IPS-18a (cell line): ENCODE measurements at regions not wholly inside any gene's neighbourhood (a gene's known extent, or its start where the extent isn't known, plus 50 kb on each side); places are given as distances from the start of the nearest gene placed in this dataset.
"Not testable (repeated sequence)": the region's sequence is repeated elsewhere in the genome, so short reads cannot be mapped to it uniquely, and the experiment has no call there.

Source experiments
- H3K27ac ChIP-seq: one replicate; pipeline ENCODE4 v1.5.1; 2013; ENCODE audit warnings: low read length
- H3K27me3 ChIP-seq: one replicate; pipeline ENCODE4 v1.6.1; 2013; ENCODE audit warnings: mild to moderate bottlenecking, low read length; ENCODE audit not compliant: control insufficient read depth, insufficient read depth
- H3K36me3 ChIP-seq: one replicate; pipeline ENCODE4 v1.6.1; 2013; ENCODE audit warnings: low read depth, low read length; ENCODE audit not compliant: control insufficient read depth
- H3K4me1 ChIP-seq: one replicate; pipeline ENCODE4 v1.6.1; 2013; ENCODE audit warnings: low read depth, low read length; ENCODE audit not compliant: control insufficient read depth
- H3K4me3 ChIP-seq: one replicate; pipeline ENCODE4 v1.5.1; 2013; ENCODE audit warnings: low read length
- H3K9ac ChIP-seq: one replicate; pipeline ENCODE4 v1.6.1; 2013; ENCODE audit warnings: mild to moderate bottlenecking, low read length, moderate library complexity
- H3K9me3 ChIP-seq: one replicate; pipeline ENCODE4 v1.6.1; 2013; ENCODE audit warnings: low read depth, low read length; ENCODE audit not compliant: control insufficient read depth

GRCh38 chr4:13678186-13678924 lies 50.8 kb upstream of the BOD1L1 start:
- H3K27ac ChIP-seq: no peak overlapping the region
- no peaks in the 10 kb centered on the region for H3K4me1 ChIP-seq
- no peak overlapping the region for H3K4me3 ChIP-seq
- no peaks in the 10 kb centered on the region for H3K9me3 ChIP-seq
- no peak overlapping the region for H3K9ac ChIP-seq
- no peaks in the 10 kb centered on the region for H3K27me3 ChIP-seq
- H3K36me3 ChIP-seq: no peaks in the 10 kb centered on the region

- H3K36me3 ChIP-seq: no peaks in the 10 kb centered on the region
- H3K4me3 ChIP-seq: no peak overlapping the region
- peaks cover under 1% of the 10 kb centered on the region for H3K9me3 ChIP-seq
- no peaks in the 10 kb centered on the region for H3K27me3 ChIP-seq
- no peaks in the 10 kb centered on the region for H3K4me1 ChIP-seq
- H3K27ac ChIP-seq: no peak overlapping the region
- H3K9ac ChIP-seq: no peak overlapping the region
Measured at GRCh38 chr4:13681570-13681969, 54.0 kb upstream of the BOD1L1 start.

- Histone ChIP-seq H3K9ac (no peak overlapping the region), H3K27ac (no peak overlapping the region), H3K9me3 (no peaks in the 10 kb centered on the region), H3K4me1 (no peaks in the 10 kb centered on the region), H3K27me3 (no peaks in the 10 kb centered on the region), H3K4me3 (no peak overlapping the region), H3K36me3 (no peaks in the 10 kb centered on the region)
Measured at GRCh38 chr4:13694256-13694655, 66.7 kb upstream of the BOD1L1 start.

- H3K27ac ChIP-seq: no peak overlapping the region
- no peaks in the 10 kb centered on the region for H3K36me3 ChIP-seq
- H3K4me1 ChIP-seq: no peaks in the 10 kb centered on the region
- no peaks in the 10 kb centered on the region for H3K9me3 ChIP-seq
- H3K27me3 ChIP-seq: no peaks in the 10 kb centered on the region
- no peak overlapping the region for H3K4me3 ChIP-seq
- H3K9ac ChIP-seq: no peak overlapping the region
Measured at GRCh38 chr4:13698296-13698695, 70.8 kb upstream of the BOD1L1 start.

- no peaks in the 10 kb centered on the region for H3K9me3 ChIP-seq
- no peak overlapping the region for H3K9ac ChIP-seq
- H3K36me3 ChIP-seq: no peaks in the 10 kb centered on the region
- no peaks in the 10 kb centered on the region for H3K4me1 ChIP-seq
- no peaks in the 10 kb centered on the region for H3K27me3 ChIP-seq
- H3K27ac ChIP-seq: no peak overlapping the region
- no peak overlapping the region for H3K4me3 ChIP-seq
Measured at GRCh38 chr4:13700021-13700857, 72.7 kb upstream of the BOD1L1 start.

- not testable (repeated sequence) for H3K9ac ChIP-seq, H3K36me3 ChIP-seq, H3K4me1 ChIP-seq, H3K27me3 ChIP-seq, H3K4me3 ChIP-seq, H3K27ac ChIP-seq, H3K9me3 ChIP-seq
Measured at GRCh38 chr4:13700858-13701140, 73.3 kb upstream of the BOD1L1 start.

- Histone ChIP-seq H3K9me3 (no peaks in the 10 kb centered on the region), H3K4me1 (no peaks in the 10 kb centered on the region), H3K27ac (no peak overlapping the region), H3K9ac (no peak overlapping the region), H3K36me3 (no peaks in the 10 kb centered on the region), H3K4me3 (no peak overlapping the region), H3K27me3 (no peaks in the 10 kb centered on the region)
Measured at GRCh38 chr4:13701937-13702446, 74.5 kb upstream of the BOD1L1 start.

- Histone ChIP-seq H3K9me3 (no peaks in the 10 kb centered on the region), H3K4me3 (no peak overlapping the region), H3K9ac (no peak overlapping the region), H3K27me3 (no peaks in the 10 kb centered on the region), H3K27ac (no peak overlapping the region), H3K36me3 (no peaks in the 10 kb centered on the region), H3K4me1 (no peaks in the 10 kb centered on the region)
Measured at GRCh38 chr4:13703096-13703495, 75.6 kb upstream of the BOD1L1 start.

- H3K27me3 ChIP-seq: no peaks in the 10 kb centered on the region
- H3K4me3 ChIP-seq: no peak overlapping the region
- no peaks in the 10 kb centered on the region for H3K9me3 ChIP-seq
- no peaks in the 10 kb centered on the region for H3K36me3 ChIP-seq
- no peak overlapping the region for H3K27ac ChIP-seq
- no peak overlapping the region for H3K9ac ChIP-seq
- H3K4me1 ChIP-seq: no peaks in the 10 kb centered on the region
Measured at GRCh38 chr4:13704035-13704434, 76.5 kb upstream of the BOD1L1 start.

GRCh38 chr4:13704761-13705160 lies 77.2 kb upstream of the BOD1L1 start:
- Histone ChIP-seq H3K36me3 (no peaks in the 10 kb centered on the region), H3K27me3 (no peaks in the 10 kb centered on the region), H3K4me1 (no peaks in the 10 kb centered on the region), H3K4me3 (no peak overlapping the region), H3K27ac (no peak overlapping the region), H3K9ac (no peak overlapping the region), H3K9me3 (no peaks in the 10 kb centered on the region)

- H3K27me3 ChIP-seq: no peaks in the 10 kb centered on the region
- no peaks in the 10 kb centered on the region for H3K36me3 ChIP-seq
- no peak overlapping the region for H3K27ac ChIP-seq
- H3K9me3 ChIP-seq: no peaks in the 10 kb centered on the region
- no peak overlapping the region for H3K4me3 ChIP-seq
- no peak overlapping the region for H3K9ac ChIP-seq
- H3K4me1 ChIP-seq: no peaks in the 10 kb centered on the region
Measured at GRCh38 chr4:13705521-13706041, 78.1 kb upstream of the BOD1L1 start.
